ENCODE measurements at regions not wholly inside any gene's neighbourhood (a gene's known extent, or its start where the extent isn't known, plus 50 kb on each side); places are given as distances from the start of the nearest gene placed in this dataset.

DNA sequence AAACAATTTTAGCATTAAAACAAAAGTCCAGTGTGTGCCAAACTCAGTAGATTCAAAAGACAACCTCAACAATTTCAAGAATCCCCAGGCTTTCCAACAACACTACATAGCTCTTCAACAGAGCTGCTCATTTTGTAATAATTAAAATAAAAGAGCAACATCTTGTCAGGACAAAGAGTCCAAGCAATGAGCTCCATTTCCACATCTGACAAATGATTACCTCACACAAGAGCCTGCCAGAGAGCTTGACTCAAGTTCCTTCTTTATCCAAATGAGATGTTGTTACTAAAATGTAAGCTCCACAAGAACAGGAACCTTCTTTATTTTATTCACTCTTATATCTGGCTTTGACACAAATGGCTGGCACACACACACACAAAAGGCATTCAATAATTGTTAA is 449.8 kb downstream of the HACE1 start:
- no peak for DNase-seq

DNA sequence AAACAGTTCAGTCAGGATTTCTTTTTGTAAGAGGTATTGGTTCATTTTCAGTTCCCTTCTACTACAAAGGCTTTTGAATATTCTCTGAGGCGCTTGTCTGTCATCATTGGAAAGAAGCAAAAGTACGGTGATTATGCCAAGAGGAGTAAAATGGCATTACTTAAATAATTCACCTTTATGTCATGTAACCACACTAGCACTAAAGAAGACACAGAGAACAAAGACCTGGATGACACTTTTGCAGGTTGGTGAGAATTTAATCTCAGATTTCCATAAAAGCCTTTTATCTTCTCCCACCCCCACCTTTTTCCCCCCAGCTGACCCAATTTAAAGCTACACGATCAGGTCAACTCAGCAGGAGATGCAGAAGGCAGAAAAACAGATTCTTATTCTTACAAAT is 451.8 kb downstream of the HACE1 start:
- no peak for DNase-seq

DNA sequence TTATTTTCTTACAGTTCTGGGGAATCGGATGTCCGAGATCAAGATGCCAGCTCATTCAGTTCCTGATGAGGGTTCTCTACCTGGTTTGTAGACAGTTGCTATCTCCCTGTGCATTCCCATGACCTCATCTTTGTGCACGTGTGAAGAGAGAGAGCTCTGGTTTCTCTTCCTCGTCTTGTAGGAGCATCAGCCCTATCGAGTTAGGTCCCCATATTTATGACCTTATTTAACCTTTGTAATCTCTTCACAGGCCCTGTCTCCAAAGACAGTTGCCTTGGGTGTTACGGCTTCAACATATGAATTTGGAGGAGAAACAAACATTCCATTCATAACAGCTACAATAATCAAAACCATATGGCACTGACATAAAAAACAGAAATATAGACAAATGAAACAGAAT is 455.3 kb downstream of the HACE1 start:
- no peak for DNase-seq

DNA sequence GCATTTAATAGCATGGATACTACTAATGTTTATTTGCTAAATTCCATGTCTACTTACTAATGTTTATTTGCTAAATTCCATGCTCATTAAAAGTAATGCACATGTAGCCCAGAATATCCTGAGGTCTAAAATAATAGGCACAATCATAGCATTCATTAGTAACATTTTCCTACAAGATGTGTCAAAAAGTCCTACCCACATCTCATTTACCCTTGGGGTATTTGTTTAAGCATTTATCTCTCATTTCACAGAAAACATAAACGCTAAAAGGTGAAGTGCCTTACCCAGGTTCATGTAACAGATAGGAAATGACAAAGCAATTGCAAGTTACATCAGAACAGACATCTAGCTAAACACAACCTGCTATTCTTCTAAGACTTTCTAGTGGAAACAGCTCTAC is 457.1 kb downstream of the HACE1 start:
- DNase-seq = no peak

DNA sequence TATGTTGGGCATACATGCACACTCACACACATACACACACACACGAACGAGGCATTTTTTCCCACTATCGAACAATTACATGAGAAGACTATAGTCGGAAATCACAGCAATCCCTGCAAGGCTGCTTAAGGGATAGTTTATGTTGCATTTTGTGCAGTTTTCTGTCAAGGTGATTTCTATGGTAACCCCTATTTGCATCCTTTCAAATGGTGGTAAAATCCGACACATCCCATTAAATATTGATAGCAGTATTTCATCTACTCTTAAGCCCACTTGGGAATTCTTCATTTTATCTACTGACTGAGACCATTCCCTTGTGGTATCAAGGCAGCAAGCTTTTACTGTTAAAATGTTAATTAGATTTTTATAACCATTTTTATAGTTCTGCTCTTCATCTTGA is 457.8 kb downstream of the HACE1 start:
- DNase-seq = no peak

DNA sequence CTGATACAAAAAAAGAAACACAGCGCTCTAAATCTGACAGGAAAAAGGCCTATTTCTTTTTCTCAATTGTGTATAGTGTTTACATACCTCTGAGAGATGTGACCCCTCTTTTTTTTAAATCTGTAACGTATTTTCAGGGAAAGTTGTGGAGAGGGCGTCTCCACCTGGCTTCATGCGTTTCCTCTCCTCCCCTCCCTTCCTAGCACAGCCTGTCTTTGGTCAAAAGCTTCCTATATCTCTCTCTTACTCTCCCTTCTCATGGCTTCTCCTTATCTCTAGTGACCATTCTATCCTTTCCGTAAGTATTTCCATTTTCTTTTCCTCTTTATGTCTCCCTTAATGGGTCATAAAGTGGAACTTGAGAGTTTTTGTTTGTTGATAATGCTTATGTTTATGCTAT is 458.9 kb downstream of the HACE1 start:
- no peak for DNase-seq

DNA sequence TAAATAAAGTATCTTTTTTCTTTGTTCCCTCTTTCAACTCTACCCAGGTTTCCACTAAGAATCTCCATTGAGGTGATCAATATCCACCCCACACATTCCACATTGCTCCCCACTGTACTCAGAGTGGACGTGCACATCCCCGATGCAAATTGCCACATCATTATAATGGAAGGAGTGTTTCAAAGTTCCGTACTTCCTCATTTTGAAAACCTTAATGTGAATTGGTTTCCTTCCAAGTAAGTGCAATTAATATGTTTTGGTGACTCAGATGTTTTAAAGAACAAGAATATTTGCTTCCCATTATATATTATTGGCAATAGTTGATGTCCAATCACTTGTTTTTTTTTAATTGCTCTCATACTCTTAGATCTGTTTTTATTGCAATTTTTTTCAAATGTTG is 463.6 kb downstream of the HACE1 start:
- DNase-seq = no peak

DNA sequence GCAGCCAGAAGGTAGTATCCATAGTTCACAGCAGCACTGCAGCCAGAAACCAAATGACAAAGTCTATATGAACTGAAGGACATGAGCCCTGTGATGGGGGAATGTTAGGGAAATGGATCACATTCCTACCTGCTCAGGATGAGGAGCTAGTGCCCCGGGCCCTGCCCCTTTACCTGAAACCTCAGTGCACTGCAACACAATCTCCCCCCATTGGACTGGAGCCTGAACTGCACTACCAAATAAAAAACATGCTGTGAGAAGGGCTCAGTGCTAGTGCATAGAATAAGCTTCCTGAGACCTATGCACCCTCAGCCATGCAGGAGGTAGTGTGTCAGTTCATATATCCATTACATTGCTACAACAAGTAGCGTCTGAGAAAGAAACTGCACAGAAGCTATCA is 477.8 kb downstream of the HACE1 start:
- no peak for DNase-seq

DNA sequence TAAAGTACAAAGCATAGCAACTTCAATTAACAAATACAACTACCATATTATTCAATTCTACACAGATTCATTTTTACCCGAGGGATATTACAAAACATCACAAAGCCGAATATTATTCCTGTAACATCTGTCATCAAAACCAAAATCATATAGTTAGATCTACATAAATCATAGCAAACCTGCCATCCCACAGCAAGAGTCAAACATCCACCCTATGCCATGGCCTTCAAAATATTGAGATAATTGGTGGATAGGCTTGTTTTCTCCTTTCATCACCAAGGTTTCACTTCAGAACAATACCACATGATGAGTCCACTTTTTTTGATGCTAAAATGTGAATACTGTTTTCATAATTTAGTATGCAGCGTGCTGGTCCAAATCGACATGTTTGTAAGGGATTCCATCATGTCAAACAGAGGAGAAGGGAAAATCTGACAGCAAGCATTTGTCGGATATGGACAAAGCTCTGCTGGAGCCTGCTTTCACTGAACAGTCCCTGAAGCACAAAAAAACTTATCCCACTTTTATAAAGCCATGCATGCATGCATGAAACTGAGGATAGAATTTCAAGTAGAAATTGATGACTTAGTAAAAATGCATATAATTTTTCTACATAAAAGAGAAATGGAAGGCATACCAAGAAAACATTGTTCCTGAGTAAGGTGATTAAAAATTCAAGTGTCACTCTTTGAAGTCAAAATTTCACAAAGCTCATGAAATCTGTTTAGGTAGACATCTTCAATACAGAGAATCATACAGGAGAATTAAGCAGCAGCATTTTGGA is 494.1 kb downstream of the HACE1 start:
- no peak for DNase-seq

DNA sequence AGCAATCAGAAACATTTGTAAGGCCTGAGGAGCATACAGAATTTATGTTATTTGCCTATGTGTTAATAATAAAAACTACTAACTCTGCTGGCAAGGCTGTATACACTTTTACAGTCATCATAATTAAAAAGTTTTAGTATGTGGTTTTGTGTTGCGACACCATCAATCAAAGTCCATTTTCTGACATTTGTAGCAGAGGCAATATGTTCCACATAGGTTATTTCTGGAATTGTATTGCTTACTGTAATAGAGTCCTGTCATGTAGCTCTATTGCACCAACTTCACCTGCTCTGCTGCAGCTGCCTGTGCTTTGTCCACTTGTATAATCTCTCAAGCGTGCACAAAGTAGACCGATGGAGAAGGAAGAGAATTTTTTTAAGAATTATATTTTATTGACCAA is 501.8 kb downstream of the HACE1 start:
- no peak for DNase-seq

DNA sequence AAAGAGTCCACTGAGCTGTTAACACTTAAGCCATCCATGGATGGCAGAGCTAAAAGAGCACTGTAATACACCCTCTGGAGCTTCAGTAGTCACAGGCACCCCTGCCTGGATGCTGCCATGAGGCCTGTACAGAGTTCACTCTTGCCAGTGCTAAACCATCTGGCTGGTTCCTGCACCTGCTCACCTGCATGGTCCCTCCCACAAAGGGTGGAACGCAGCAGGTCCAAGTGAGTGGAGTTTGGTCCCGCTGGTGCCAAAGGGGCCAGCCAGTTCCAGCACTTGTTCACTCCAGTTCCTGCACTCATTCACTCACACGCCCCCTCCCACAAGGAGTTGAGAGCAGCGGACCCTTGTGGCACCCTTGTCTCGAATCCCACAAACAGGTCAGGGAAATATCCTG is 503.5 kb downstream of the HACE1 start:
- no peak for DNase-seq

DNA sequence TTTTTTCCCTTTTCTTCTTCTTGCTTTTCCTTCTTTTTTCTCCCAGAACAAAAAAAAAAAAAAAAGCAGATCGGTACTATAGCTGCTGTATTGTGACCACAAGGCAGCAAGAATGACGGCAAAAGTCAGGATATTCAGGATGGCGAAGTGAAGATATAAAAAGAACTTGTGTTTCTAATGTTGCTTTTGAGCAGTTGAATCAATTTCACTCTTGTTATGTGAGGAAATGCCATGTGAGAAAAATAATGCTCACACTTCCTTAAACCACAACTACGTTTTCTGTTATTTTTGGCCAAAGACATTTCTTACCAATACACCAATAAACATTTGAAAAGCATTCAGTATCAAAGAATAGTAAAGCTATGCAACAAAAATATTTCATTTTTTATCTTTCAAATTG is 510.5 kb downstream of the HACE1 start:
- no peak for DNase-seq

DNA sequence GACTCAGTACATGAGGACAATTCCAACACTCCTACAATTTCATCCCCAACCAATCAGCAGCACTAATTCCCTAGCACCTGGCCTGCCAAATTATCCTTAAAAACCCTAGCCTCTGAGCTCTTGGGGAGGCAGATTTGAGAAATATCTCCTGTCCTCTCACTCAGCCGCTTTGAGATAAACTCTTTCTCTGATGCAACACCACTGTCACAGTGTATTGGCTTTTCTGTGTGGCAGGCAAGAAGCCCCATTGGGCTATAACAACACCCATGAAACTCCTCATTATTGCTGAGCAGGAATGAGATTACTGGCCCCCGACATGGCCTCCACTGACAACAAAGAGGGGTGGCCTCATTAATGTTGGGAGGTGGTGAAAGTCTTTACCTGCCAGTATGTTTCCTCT is 515.5 kb downstream of the HACE1 start:
- DNase-seq = no peak

DNA sequence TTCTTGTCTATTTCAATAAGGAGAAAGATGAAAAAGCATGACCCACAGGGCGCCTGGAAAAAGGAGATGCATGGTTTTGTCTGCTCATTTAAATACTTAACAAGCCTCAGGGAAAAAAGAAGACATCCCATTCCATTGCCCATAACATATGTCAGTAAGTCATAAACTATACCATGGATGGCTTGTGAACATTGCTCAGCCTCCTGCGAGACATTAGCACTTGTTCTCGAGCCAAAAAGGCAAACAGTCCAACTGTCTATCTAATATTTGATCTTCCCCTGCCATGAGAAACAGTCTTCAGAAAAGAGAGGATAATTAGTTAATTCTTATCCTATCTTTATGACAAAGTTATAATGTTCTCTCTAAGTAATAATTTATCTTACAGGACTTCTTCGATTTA is 527.4 kb downstream of the HACE1 start:
- no peak for DNase-seq

DNA sequence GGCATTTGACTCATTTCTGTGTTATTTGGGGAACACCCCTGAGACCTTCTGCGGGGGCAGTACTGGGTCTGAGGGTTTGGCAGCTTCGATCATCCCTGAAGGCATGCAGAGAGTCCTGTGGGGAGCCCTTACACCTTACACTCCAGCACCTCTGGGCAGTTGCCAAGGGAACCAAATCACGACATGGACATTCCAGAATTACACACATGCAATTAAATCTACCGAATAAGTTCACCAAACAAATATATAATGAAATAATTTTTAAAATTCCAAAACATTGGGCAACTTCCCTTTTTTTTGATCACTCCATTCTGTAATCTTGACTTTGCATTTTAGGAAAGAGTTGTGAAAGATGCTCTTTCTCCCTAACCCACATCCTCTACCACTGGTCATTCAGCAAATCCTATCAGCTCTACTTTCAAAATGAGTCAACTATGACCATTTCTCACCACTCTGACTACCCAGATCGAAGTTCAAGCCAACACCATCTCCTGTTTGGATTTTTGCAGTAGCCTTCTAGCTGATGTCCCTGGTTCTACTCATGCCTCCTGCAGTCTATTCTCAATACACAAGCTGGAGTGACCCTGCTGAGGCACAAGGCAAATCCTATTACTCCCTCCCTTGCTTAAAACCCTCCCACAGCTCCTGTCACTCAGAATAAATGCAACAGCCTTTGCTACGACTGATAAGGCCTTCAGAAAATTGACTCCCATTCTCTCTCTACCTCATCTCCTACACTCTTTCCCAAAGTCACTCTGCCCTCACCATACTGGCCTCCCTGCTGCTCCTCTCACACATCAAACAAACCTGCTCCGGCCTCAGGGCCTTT is 533.3 kb downstream of the HACE1 start:
- no peak for DNase-seq

DNA sequence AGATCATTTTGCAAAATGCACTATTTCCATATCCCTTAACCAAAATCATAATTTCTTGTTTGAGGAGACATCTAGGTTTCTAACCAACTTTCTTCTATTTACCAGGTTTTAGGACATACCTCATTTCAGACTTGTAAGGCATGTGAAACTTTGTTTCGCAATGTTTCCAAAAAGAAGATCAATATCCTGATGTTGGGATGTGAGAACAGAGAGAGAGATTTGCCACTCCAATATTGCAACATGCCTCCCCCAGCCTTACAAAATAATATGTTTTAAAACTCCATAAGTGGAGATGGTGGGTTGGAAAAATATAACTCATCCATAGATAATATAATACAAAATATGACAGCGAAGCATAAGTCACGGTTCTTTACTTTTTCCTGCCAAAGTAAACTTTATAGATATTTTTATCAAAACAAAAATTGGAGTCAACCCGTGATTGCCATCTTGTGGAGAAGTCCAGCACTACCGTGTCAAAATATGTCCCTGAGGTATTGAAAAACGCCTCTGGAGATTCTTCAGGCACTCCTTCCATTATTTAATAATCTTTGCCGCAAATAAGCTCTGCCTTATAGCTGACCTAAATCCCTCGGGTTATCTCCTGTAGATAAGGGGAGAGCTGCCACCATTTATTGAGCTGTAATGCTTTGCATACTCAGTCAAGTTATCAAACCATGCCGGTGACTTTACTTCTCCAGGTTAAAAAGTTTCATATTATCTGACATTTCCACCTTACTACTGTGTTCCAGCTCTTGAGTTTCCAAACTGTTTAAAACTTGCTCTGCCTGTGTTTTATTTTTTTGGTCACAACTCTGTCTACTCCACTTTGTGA is 534.2 kb downstream of the HACE1 start:
- no peak for DNase-seq

DNA sequence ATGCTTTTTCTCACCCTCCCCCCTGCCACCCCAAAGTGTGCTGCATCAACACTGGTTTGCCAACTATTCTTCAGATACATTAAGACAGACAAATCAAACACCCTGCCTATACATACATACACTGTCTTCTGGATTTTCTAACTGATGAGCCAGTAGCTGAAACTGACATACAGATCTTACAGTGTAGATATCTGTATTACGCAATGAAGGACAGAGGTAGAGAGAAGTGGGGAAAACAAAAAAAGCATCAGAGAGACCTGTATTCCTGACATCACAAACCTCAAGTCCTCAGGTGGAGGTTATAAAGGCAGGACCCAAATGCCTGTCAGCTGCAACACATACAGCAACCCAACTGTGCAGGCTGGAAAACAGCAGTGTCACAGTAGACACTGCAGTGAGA is 535.4 kb downstream of the HACE1 start:
- DNase-seq = no peak

DNA sequence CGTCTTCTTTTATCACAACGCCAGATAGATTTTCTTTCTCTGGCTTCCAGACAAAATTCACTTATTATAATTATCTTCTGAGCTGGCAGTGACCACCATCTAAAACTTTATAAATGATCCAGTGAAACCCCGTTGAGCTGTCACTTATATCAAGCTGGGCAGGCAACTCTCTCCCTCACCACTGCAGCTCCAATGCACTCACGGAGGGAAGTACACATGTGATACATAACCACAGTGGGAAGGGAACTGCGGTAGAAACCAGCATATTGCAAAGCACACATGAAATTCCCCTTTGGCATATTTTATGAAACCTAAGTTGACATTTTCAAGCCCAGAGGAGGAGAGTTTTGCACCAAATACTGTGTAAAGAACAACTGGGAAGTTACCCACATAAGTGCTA is 536.9 kb downstream of the HACE1 start:
- no peak for DNase-seq

DNA sequence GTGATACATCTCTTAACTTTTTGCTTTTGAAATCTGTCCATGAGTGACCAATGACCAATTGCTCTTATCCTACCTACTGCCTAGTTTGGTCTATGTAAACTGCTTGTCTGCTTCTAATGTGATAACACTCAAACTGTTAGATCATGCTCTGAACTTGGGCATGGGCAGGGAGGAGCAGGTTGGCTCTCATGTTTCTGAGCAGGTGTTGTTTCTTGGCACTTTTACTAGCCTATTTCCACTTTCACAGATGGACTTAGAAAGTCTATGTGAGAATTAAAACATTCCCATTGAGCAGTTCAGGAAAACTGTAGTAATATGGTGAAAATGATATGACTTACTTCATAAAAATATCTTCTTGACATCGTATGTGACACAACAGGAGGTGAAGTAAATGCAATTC is 538.4 kb downstream of the HACE1 start:
- DNase-seq = no peak

DNA sequence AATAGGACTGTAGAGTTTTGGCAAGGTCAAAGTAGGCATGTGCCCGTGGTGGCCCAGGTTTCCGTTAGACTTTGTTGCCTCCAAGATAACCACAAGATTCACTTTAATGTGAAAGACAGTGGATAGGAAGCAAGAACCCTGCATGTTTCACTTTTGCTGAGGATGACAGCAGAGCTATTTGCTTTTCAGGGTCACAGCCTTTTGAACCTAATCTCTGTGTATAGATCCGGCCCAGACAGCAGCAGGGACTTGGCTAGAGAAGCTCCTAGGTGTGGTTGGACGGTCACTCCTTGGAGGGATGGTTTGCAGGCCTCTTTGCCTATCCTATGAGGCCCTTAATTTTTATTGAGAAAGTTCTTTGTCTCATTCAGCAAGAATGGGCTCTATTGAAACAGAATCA is 538.8 kb downstream of the HACE1 start:
- no peak for DNase-seq

DNA sequence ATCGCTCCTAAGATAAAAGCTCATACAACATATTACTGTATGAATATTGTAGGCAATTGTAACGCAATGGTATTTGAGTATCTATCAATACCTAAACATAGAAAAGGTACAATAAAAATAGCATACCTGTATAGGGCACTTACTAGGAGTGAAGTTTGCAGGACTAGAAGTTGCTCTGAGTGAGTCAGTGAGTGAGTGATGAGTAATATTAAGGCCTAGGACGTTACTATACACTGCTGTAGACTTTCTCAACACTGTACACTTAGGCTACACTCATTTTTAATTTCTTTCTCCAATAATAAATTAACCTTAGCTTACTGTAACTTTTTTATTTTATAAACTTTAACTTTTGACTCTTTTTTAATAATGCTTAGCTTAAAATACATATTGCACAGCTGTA is 546.9 kb downstream of the HACE1 start:
- no peak for DNase-seq

DNA sequence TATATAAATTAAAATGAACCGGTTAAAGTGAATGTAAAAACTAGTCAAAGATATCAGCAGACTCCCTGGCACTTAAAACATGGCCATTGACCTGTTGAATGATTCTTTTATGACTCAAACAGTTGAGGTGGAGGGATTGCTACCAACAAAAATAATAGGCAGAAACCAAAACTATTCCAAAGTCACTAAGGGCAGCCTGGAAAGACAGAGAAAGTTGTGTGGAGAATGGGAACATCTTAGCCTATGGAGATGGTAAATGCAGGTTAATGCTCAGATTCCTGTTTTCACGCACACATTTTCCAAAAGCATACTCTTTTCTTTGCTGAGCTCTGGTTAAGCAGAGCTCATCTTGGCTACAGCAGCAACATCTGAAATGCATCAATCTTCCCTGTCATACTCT is 553.5 kb downstream of the HACE1 start:
- no peak for DNase-seq

DNA sequence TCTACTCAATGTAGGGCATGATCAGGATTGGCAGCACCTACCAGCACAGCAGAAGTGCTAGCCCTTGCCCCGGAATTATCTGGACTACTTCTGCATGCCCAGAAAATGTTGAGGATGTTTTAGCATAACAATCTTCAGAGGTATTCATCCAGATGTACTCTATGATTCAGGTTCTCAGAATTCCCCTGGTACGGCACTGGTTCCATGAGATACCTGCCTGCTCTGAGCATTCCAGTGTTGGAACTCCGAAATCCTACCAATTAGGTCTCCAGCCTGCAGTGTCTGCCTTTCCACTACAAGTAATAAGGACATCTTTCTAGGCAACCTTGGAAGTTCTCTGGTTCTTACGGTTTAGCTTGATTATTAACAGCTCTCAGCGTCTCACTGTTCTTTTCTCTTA is 554.5 kb downstream of the HACE1 start:
- DNase-seq = no peak

DNA sequence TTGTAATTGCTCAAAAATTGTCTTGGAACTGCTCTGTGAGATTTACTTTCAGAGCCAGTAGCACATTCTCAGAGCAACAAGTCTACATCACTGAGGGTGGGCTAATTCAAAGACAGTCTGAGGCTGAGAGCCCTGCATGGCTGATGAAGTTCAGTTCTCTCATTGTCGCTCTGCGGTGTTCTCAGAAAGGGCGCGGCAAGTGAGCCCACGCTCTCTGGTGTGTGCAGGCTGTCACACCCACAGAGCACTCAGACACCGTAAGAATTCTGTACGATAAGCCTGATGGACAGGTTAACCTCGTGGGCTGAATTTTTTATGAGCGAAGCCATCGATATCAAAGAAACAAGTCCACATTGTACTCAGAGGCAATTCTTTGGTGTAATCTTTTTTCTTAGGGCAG is 557.8 kb downstream of the HACE1 start:
- DNase-seq = no peak

Data from activated T-cell treated with anti-CD3 and anti-CD28 coated beads, Interleukin-2, amount 50 U/mL, for 48 hours (primary cell).